GM06990 (cell line): ENCODE measurements at regions not wholly inside any gene's neighbourhood (a gene's known extent, or its start where the extent isn't known, plus 50 kb on each side); places are given as distances from the start of the nearest gene placed in this dataset.

Experiments
- DNase-seq: peaks from one replicate; pipeline ENCODE4 v3.0.0-alpha.2; 2011; ENCODE audit not compliant: insufficient read length; ENCODE audit errors: extremely low read depth
- H3K27me3 ChIP-seq: replicated peaks from 2 replicates; pipeline ENCODE4 v1.6.0; 2011; ENCODE audit warnings: low read length; ENCODE audit not compliant: control insufficient read depth, insufficient read depth
- H3K36me3 ChIP-seq: 2 replicates; pipeline ENCODE4 v1.5.1; 2011; ENCODE audit warnings: low read length; ENCODE audit not compliant: control insufficient read depth, insufficient read depth
- H3K4me3 ChIP-seq: replicated peaks from 2 replicates; pipeline ENCODE4 v1.5.1; 2011; ENCODE audit warnings: low read depth, mild to moderate bottlenecking, control low read depth, low read length
- CTCF ChIP-seq: IDR thresholded peaks from 2 replicates; pipeline ENCODE4 v1.5.1; 2011; ENCODE audit warnings: low read length, control low read depth, mild to moderate bottlenecking, inconsistent platforms; ENCODE audit not compliant: insufficient read depth, poor library complexity, severe bottlenecking

- no peak overlapping the region for H3K4me3 ChIP-seq
- no peak for TF ChIP-seq CTCF
- H3K27me3 ChIP-seq: no peaks in the 10 kb centered on the region
- H3K36me3 ChIP-seq: no peaks in the 10 kb centered on the region
- DNase-seq: no peak
Measured at GRCh38 chr7:123282181-123282580, 82.4 kb upstream of the SLC13A1 start.

- H3K27me3 ChIP-seq: no peaks in the 10 kb centered on the region
- DNase-seq: no peak
- H3K36me3 ChIP-seq: no peaks in the 10 kb centered on the region
- H3K4me3 ChIP-seq: no peak overlapping the region
- no peak for TF ChIP-seq CTCF
Measured at GRCh38 chr7:123279949-123280348, 80.2 kb upstream of the SLC13A1 start.

DNA sequence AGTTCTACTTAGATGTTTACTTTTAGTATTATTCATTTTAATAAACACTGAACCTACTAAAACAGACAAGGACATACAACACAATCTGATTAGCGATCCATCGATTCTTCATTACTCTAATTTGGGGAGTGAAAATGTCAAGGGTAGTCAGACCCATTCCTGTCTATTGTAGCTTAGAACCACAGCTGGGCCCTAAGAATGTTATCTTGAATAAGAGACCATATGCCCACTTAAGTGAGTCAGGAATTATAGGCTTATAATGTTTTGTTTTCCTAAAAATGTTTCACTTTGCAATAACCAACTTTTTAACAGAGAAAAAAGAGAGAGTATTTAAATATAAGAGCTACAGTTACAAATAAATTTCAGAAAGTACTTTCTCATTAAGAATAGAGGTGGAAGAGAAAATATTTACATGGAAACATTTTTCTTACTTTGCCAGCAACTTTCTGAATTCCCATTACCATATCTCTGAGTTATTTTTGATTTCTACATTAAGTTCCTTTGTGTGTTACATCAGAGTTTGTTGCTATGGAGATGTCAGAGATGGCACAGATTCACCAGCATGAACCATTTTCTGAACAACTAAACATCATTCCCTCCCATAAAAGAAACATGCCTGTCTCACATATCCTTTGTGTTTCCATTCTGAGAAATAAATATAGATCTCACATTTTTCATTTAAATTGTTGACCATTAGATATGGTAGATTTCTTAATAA lies 75.4 kb upstream of the SLC13A1 start:
- Histone ChIP-seq H3K27me3 (no peaks in the 10 kb centered on the region), H3K36me3 (no peaks in the 10 kb centered on the region), H3K4me3 (no peak overlapping the region)
- no peak for DNase-seq
- TF ChIP-seq CTCF: no peak

- no peaks in the 10 kb centered on the region for H3K27me3 ChIP-seq
- no peak for TF ChIP-seq CTCF
- no peak for DNase-seq
- no peaks in the 10 kb centered on the region for H3K36me3 ChIP-seq
- no peak overlapping the region for H3K4me3 ChIP-seq
Measured at GRCh38 chr7:123273185-123273584, 73.4 kb upstream of the SLC13A1 start.

GRCh38 chr7:123271856-123272255 lies 72.1 kb upstream of the SLC13A1 start:
- Histone ChIP-seq H3K27me3 (no peaks in the 10 kb centered on the region), H3K4me3 (no peak overlapping the region), H3K36me3 (no peaks in the 10 kb centered on the region)
- no peak for TF ChIP-seq CTCF
- no peak for DNase-seq

DNA sequence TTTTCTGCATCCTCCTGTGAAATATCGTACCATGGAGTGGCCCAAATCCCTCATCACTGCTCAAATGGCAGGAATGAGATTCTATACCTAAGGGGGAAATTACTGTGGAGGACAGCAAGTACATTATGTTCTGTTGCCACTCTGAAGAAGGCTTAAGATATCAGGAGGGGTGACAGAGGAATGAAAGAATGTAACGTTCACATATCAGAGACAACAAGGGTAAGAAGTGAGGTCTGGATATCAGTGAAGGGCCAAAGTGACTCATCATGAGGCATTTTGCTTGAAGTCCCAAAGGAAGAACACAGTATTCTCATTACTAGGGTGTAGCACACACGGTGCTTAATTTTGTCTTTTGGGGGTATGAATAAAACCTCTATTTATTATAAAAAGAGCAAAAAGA lies 71.5 kb upstream of the SLC13A1 start:
- Histone ChIP-seq H3K27me3 (no peaks in the 10 kb centered on the region), H3K36me3 (no peaks in the 10 kb centered on the region), H3K4me3 (no peak overlapping the region)
- no peak for DNase-seq
- TF ChIP-seq CTCF: no peak
